HepG2 (cell line): ENCODE measurements at regions not wholly inside any gene's neighbourhood (a gene's known extent, or its start where the extent isn't known, plus 50 kb on each side); places are given as distances from the start of the nearest gene placed in this dataset.
A peak's percentile ranks its signal among the peaks of the same experiment; 100 is the strongest.

Source experiments
- ATAC-seq: fragments of 200-7000 bp; cut with Tn5 transposase; 3 replicates; pipeline ENCODE4 v1.9.1; 2020; ENCODE audit warnings: mild to moderate bottlenecking, moderate library complexity
- BruUV-seq: library from RNA; stranded (reverse); fragments of 400-500 nt; replicated peaks from 2 replicates; lab custom pipeline; 2021; lab: Mats Ljungman, UMichigan
- CTCF ChIA-PET: fragments of 300-600 bp; formaldehyde crosslinking; extraction: SDS; loops from one replicate; lab custom pipeline; 2021; ENCODE audit warnings: low total read pairs, inconsistent platforms, low intra/inter-chr PET ratio; lab: Yijun Ruan, JAX
- POLR2A ChIA-PET: fragments of 350-600 bp; sonication (Branson Sonifier 250); formaldehyde crosslinking; loops from one replicate; lab custom pipeline; 2020; ENCODE audit warnings: antibody characterized with exemption, inconsistent platforms; lab: Yijun Ruan, JAX
- DNase-seq: peaks from one replicate; pipeline ENCODE4 v3.0.0-alpha.2; 2015; ENCODE audit warnings: low spot score
- FAIRE-seq: peaks from 3 replicates; lab custom pipeline; 2011; peaks lifted over from hg19 to GRCh38; lab: Jason Lieb, UNC
- H2AFZ ChIP-seq: one replicate; pipeline ENCODE4 v1.6.1; 2011; ENCODE audit warnings: low read length, inconsistent platforms
- H3K27ac ChIP-seq: fragments of 300-600 bp; 3 replicates; pipeline ENCODE4 v1.8.0; 2011; ENCODE audit warnings: mixed run types, mild to moderate bottlenecking, mixed read lengths, low read length, inconsistent platforms; ENCODE audit not compliant: insufficient read depth; ENCODE audit errors: extremely low read length
- H3K27me3 ChIP-seq, 2 experiments: fragments of 200-600 bp in 1 of 2; 2 replicates in 1 of 2; 3 replicates in 1 of 2; pipeline versions ENCODE4 v1.6.0 to v1.8.0; 2011; ENCODE audit warnings: low read length in 2 of 2, mild to moderate bottlenecking in 2 of 2, moderate library complexity in 2 of 2, inconsistent platforms in 1 of 2; ENCODE audit not compliant: insufficient read depth in 2 of 2, control insufficient read depth in 1 of 2
- H3K36me3 ChIP-seq, 2 experiments: fragments of 200-600 bp in 1 of 2; replicated peaks in 1 of 2; 2 replicates in 1 of 2; 3 replicates in 1 of 2; pipeline versions ENCODE4 v1.5.1 to v1.8.0; 2011; ENCODE audit warnings: low read length in 2 of 2, inconsistent platforms in 1 of 2; ENCODE audit not compliant: insufficient read depth in 2 of 2, control insufficient read depth in 1 of 2
- H3K4me1 ChIP-seq: 2 replicates; pipeline ENCODE4 v1.5.1; 2012; ENCODE audit warnings: low read length, inconsistent platforms; ENCODE audit not compliant: insufficient read depth
- H3K4me2 ChIP-seq: 2 replicates; pipeline ENCODE4 v1.6.0; 2011; ENCODE audit warnings: low read depth, low read length, inconsistent platforms
- H3K4me3 ChIP-seq, 3 experiments: fragments of 200-600 bp in 1 of 3; sonication (generic), shearing (Covaris generic) in 1 of 3; replicated peaks in 1 of 3; 2 replicates each; pipeline ENCODE4 v1.5.1; 2011 to 2016; ENCODE audit warnings: low read length in 3 of 3, inconsistent platforms in 2 of 3, low read depth in 2 of 3, mild to moderate bottlenecking in 2 of 3, control low read depth in 1 of 3, mixed read lengths in 1 of 3; ENCODE audit not compliant: insufficient read depth in 1 of 3
- H3K79me2 ChIP-seq: one replicate; pipeline ENCODE4 v1.6.1; 2011; ENCODE audit warnings: low read length, inconsistent platforms; ENCODE audit not compliant: insufficient read depth
- H3K9ac ChIP-seq: 2 replicates; pipeline ENCODE4 v1.6.0; 2011; ENCODE audit warnings: mild to moderate bottlenecking, low read depth, low read length, inconsistent platforms; ENCODE audit not compliant: insufficient read depth
- H3K9me3 ChIP-seq: 2 replicates; pipeline ENCODE4 v1.5.1; 2012; ENCODE audit warnings: mild to moderate bottlenecking, low read length
- H4K20me1 ChIP-seq: 2 replicates; pipeline ENCODE4 v1.6.0; 2011; ENCODE audit warnings: inconsistent platforms, mild to moderate bottlenecking, low read length, moderate library complexity; ENCODE audit not compliant: insufficient read depth
- BCL6 ChIP-seq: IDR thresholded peaks from 2 replicates; pipeline ENCODE4 v1.6.1; 2016; ENCODE audit warnings: missing genetic modification reagents, missing compliant biosample characterization
- CEBPG ChIP-seq: IDR thresholded peaks from 2 replicates; pipeline ENCODE4 v1.6.1; 2016
- CHCHD3 ChIP-seq: sonication (generic); formaldehyde crosslinking; IDR thresholded peaks from 2 replicates; pipeline ENCODE4 v1.8.0; 2022; ENCODE audit warnings: mild to moderate bottlenecking, missing genetic modification reagents, moderate library complexity
- EP300 ChIP-seq, 3 experiments: sonication (generic) in 1 of 3; formaldehyde crosslinking in 1 of 3; IDR thresholded peaks; 2 replicates each; pipeline versions ENCODE4 v1.5.1 to v1.6.1; 2011 to 2020; ENCODE audit warnings: low read depth in 2 of 3, low read length in 2 of 3, borderline replicate concordance in 1 of 3, improper control_type of control experiment in 1 of 3, mild to moderate bottlenecking in 1 of 3, missing genetic modification reagents in 1 of 3, moderate library complexity in 1 of 3
- GATAD2A ChIP-seq: IDR thresholded peaks from 2 replicates; pipeline ENCODE4 v1.6.1; 2016
- HMG20A ChIP-seq: IDR thresholded peaks from 2 replicates; pipeline ENCODE4 v1.6.1; 2016; ENCODE audit warnings: borderline replicate concordance
- ISL2 ChIP-seq: sonication (generic); formaldehyde crosslinking; IDR thresholded peaks from 2 replicates; pipeline ENCODE4 v1.5.0; 2020; ENCODE audit warnings: missing genetic modification reagents
- KDM6A ChIP-seq: IDR thresholded peaks from 2 replicates; pipeline ENCODE4 v1.6.1; 2016; ENCODE audit warnings: low read depth
- NBN ChIP-seq: fragments of 450-650 bp; conservative IDR thresholded peaks from 2 replicates; pipeline ENCODE4 v1.6.1; 2017
- NFIC ChIP-seq: IDR thresholded peaks from 2 replicates; pipeline ENCODE4 v1.6.1; 2012; ENCODE audit warnings: mild to moderate bottlenecking, low read length, inconsistent platforms
- POGZ ChIP-seq: sonication (generic); formaldehyde crosslinking; IDR thresholded peaks from 2 replicates; pipeline ENCODE4 v1.4.0; 2020; ENCODE audit warnings: mild to moderate bottlenecking, missing genetic modification reagents
- SOX5 ChIP-seq: IDR thresholded peaks from 2 replicates; pipeline ENCODE4 v1.6.1; 2016; ENCODE audit warnings: borderline replicate concordance
- SRSF4 ChIP-seq: fragments of 200-400 bp; formaldehyde crosslinking; IDR thresholded peaks from one replicate; pipeline ENCODE4 v1.6.1; 2018; ENCODE audit warnings: mild to moderate bottlenecking, low read depth, low read length, moderate library complexity; ENCODE audit not compliant: poor library complexity, severe bottlenecking
- TCF7 ChIP-seq: sonication (generic); IDR thresholded peaks from 2 replicates; pipeline ENCODE4 v1.6.1; 2016; ENCODE audit warnings: antibody characterized with exemption, low read depth
- TFAP4 ChIP-seq: sonication (generic); IDR thresholded peaks from 2 replicates; pipeline ENCODE4 v1.6.1; 2016; ENCODE audit warnings: low read depth, borderline replicate concordance
- THAP11 ChIP-seq: IDR thresholded peaks from 2 replicates; pipeline ENCODE4 v1.6.1; 2016; ENCODE audit warnings: missing biosample characterization, missing genetic modification reagents
- TP53 ChIP-seq: sonication (generic); formaldehyde crosslinking; conservative IDR thresholded peaks from 2 replicates; pipeline ENCODE4 v1.4.0; 2020; ENCODE audit warnings: missing genetic modification reagents
- ZBTB43 ChIP-seq: sonication (generic); formaldehyde crosslinking; conservative IDR thresholded peaks from 2 replicates; pipeline ENCODE4 v1.4.0; 2020; ENCODE audit warnings: missing genetic modification reagents
- ZFP90 ChIP-seq: sonication (generic); formaldehyde crosslinking; IDR thresholded peaks from 2 replicates; pipeline ENCODE4 v1.8.0; 2022; ENCODE audit warnings: missing genetic modification reagents, mild to moderate bottlenecking, inconsistent platforms, borderline replicate concordance
- ZNF331 ChIP-seq: sonication (generic); formaldehyde crosslinking; IDR thresholded peaks from 2 replicates; pipeline ENCODE4 v1.4.0; 2020; ENCODE audit warnings: missing genetic modification reagents
- ZNF530 ChIP-seq: sonication (generic); formaldehyde crosslinking; IDR thresholded peaks from 2 replicates; pipeline ENCODE4 v1.5.0; 2020; ENCODE audit warnings: low read depth, mild to moderate bottlenecking, missing genetic modification reagents
- WGBS: methylation state at CpG from one replicate; pipeline ENCODE4 v1.1.6; 2017; ENCODE audit warnings: low lambda C conversion rate; 5-methylcytosine and 5-hydroxymethylcytosine counted together
- in situ Hi-C: cut with HindIII; loops from 2 replicates; pipeline ENCODE4 v1.10.0; 2017; ENCODE audit warnings: low pct_unique_long_range_greater_than_20kb; ENCODE audit not compliant: extremely low pct_ligation_motif_present
- intact Hi-C: fragments of 100-400 bp; cut with micrococcal nuclease; formaldehyde crosslinking; loops from one replicate; pipeline ENCODE4 v1.10.0; 2022; ENCODE audit not compliant: unreplicated experiment
- TF ChIP-seq, protein P1 (sequence below): IDR thresholded peaks from 2 replicates; pipeline ENCODE4 v1.6.1; 2016; ENCODE audit warnings: mild to moderate bottlenecking

DNA sequence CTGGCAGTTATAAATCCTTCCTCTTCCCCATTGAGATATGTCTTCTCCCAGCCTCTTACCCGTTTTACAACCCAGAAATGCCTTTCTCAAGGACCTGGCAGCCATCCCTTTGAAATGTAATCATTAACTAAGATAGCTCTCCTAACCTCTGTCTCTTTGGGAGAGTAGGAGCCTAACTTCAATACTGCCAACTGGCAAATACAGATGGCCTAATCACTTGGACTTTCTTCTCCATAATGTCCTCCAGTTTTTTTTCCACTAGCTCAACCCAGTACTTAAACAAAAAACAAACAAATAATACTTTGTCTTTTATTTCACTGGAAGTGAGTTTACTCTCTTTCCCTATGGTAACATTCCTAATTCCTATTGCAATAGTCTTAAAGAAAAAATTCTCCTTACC is 1391.1 kb downstream of the SUCLG1 start:
- Histone ChIP-seq H3K79me2 (no peaks in the 10 kb centered on the region), H3K4me3 (no peak overlapping the region), H3K4me2 (0 out of 2 replicates have a peak overlapping the region, but pooled peaks have one; percentile 3), H3K4me1 (peaks cover 55% of the 10 kb centered on the region), H4K20me1 (no peaks in the 10 kb centered on the region), H2AFZ (no peak overlapping the region), H3K9me3 (peaks cover 70% of the 10 kb centered on the region), H3K27ac (peak overlapping the region; percentile 51), H3K9ac (no peak overlapping the region), H3K36me3 (no peaks in the 10 kb centered on the region), H3K27me3 (no peaks in the 10 kb centered on the region)
- ChIA-PET POLR2A (interaction anchor here (0.8 to 2.7 kb wide), 2 partner anchors 10 to 1232 kb away, joined by 3 to 11 read pairs; no protein-coding TSS in a partner anchor), CTCF (no interaction called here)
- peak; percentile 95 for ATAC-seq
- in situ Hi-C loops = no loop called here
- 0% methylated on average over 1 of the region's 1 CpG for WGBS
- DNase-seq = peak; percentile 79
- no peak for FAIRE-seq
- intact Hi-C loops = no loop called here
- BruUV-seq = no TSS peak
- TF ChIP-seq ZBTB43 (CRISPR knock-in tag) (no peak), POGZ (CRISPR knock-in tag) (peak; percentile 59), ZFP90 (CRISPR knock-in tag) (no peak), NBN (no peak), CEBPG (CRISPR knock-in tag) (peak; percentile 41; the same call in 1 of the 2 replicates), HMG20A (CRISPR knock-in tag) (peak; percentile 65; the same call in 1 of the 2 replicates), CHCHD3 (CRISPR knock-in tag) (no peak), GATAD2A (peak; percentile 73), TCF7 (peak; percentile 41; the same call in 1 of the 2 replicates), ISL2 (peak; percentile 85), ZNF331 (CRISPR knock-in tag) (peak; percentile 45; the same call in 1 of the 2 replicates), NFIC (peak; percentile 40; the same call in 1 of the 2 replicates), TFAP4 (0 out of 2 replicates have a peak, but pooled peaks have one; percentile 14), KDM6A (peak; percentile 31; the same call in 1 of the 2 replicates), EP300 (IDR thresholded peaks at IDR 0.05; ENCODE audit: low read depth in 2 of 2, low read length in 2 of 2) (peak in 1 of 2 experiments; percentile 80; a peak in 2 of 4 replicates), EP300 (CRISPR knock-in tag; IDR thresholded peaks at IDR 0.05; ENCODE audit: borderline replicate concordance) (no peak), SRSF4 (no peak), BCL6 (CRISPR knock-in tag) (0 out of 2 replicates have a peak, but pooled peaks have one; percentile 29), ZNF530 (CRISPR knock-in tag) (no peak), THAP11 (peak; percentile 34; the same call in 1 of the 2 replicates), TP53 (CRISPR knock-in tag) (no peak), SOX5 (CRISPR knock-in tag) (peak; percentile 44; the same call in 1 of the 2 replicates)
- TF ChIP-seq, protein P1, sequence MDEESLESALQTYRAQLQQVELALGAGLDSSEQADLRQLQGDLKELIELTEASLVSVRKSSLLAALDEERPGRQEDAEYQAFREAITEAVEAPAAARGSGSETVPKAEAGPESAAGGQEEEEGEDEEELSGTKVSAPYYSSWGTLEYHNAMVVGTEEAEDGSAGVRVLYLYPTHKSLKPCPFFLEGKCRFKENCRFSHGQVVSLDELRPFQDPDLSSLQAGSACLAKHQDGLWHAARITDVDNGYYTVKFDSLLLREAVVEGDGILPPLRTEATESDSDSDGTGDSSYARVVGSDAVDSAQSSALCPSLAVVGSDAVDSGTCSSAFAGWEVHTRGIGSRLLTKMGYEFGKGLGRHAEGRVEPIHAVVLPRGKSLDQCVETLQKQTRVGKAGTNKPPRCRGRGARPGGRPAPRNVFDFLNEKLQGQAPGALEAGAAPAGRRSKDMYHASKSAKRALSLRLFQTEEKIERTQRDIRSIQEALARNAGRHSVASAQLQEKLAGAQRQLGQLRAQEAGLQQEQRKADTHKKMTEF (CRISPR knock-in tag) = 0 out of 2 replicates have a peak, but pooled peaks have one; percentile 30
